ENCODE measurements at regions not wholly inside any gene's neighbourhood (a gene's known extent, or its start where the extent isn't known, plus 50 kb on each side); places are given as distances from the start of the nearest gene placed in this dataset.
"Not testable (repeated sequence)": the region's sequence is repeated elsewhere in the genome, so short reads cannot be mapped to it uniquely, and the experiment has no call there.

- DNase-seq: no peak
These were observed 448.3 kb downstream of the EFNB2 start for GRCh38 chr13:106087201-106087600.

GRCh38 chr13:106083620-106084350 lies 451.7 kb downstream of the EFNB2 start:
- DNase-seq: no peak

DNA sequence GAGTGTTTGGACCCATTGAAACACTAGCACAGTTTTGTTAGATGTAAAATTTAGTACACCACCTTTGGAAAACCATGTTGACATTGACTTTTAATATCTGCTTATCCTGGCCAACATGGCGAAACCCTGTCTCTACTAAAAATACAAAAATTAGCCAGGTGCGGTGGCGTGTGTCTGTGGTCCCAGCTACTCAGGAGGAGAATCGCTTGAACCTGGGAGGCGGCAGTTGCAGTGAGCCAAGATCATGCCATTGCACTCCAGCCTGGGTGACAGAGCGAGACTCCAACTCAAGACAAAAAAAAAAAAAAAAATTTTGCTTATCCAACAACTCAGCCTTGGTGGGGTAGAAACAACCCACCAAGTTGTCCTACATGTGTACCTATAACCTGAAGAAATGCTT lies 454.2 kb downstream of the EFNB2 start:
- DNase-seq: not testable (repeated sequence)

DNA sequence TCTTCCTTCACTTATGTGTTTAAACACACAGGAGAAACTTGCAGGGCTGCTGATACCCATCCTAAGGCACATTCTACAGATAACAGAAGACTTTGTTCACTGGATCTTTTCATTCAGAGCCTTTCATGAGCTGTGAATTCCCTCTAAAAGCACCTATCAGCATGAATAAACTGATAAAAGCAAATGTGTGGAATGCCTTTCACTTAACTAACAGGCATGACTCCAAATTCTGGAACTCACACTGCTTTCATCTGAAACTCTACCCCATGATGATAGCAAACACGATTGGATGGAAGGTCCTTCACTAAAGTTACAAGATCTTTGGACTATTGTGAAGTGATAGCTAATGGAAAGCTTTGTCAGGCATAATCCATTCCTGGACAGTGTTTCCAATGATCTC lies 457.3 kb downstream of the EFNB2 start:
- DNase-seq: no peak

- no peak for DNase-seq
These were observed 458.4 kb downstream of the EFNB2 start for GRCh38 chr13:106077017-106077416.

GRCh38 chr13:106072014-106072413 lies 463.4 kb downstream of the EFNB2 start:
- no peak for DNase-seq

DNA sequence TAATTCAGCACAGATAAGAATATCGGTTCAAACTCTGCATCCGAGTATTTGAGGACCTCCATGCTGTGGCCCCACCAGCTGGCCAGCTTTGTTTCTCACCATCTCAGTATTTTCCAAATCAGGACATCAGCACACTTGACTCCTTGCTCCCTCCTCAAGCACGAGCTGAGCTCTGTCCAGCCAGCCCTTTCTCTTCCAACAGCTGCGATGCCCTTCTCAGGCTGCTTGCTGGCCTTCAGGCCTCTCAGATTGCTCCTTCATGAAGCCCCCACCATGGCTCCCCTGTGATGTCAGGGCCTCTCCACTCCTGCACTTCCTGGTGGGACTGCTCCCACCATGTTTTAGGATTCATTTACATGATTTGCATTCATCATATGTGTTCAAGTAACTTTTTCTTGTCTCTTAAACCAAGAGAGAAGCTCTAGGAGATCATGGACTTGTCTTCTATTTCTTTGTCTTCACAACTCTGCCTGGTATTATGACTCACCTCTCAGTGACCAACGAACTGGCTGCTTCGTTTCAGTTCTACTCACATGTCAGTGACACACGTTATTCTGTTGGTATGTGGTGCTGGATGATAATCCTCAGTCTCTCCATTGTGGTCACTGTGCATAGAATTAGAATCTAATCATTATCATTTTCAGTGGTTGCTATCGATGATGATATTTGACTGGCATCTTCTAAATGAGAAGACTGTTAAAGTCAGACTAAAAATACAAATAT lies 471.7 kb downstream of the EFNB2 start:
- no peak for DNase-seq

- no peak for DNase-seq
These were observed 473.7 kb downstream of the EFNB2 start for GRCh38 chr13:106061781-106062180.

DNA sequence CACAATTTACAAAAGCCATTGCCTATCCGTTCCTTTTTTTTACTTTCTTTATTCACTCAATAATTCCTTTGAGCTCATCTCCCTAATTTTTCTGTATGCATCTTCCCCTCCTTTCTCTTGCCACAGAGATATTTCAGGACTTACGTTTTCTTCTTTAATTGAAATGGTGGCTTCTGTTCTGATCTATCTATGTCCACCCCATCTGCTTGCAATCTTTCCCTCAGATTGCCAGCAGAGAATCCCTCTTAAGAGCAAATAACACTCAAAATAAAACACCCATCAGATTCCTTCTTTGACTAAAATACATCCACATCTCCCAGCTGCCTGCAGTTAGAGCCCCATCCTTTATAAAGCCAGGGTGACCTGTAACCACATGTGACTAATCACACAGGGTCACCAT lies 478.6 kb downstream of the EFNB2 start:
- DNase-seq: no peak

DNA sequence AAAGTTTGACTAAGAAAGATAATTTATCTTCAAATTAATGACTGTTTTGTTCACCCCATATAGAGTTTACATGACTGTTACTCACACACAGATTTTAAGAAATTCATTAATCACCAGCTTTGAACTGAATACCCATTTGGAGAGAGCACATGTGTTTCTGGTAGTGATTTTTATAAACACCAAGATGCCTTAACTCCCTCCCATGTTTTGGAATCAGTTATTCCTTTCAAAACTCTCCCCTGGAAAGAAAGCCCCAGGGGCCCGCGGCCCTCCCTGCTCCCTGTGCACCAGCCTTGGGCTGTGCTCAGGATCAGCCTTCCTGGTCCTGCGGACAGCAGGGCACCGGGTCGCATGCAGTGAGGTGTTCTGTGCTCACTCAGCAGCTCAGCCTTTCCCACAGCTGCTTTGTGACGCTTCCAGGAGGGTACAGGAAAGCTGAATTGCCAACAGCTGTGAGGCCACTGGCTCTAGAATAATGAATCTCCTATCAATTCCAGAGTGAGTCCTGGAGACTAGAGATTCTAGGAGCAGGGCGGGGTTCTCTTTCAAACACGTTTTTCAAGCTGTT lies 483.2 kb downstream of the EFNB2 start:
- no peak for DNase-seq

DNA sequence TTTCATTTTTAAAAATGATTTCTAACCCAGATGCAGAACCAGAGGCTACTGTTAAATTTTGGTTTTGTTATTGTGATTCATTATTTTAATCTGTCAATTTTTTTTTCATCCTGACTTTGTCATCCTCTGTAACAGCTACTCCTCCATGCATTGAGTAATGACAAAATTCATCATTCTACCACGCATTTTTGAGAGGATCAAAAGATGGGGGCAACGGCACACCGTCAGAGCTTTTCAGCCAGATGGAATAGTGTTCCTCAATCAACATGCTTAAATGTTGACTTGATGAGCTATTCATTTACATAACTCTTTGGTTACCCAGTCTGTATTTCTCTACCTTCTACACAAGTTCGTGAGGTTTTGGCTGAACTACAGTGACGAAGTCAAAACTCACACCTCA lies 486.3 kb downstream of the EFNB2 start:
- no peak for DNase-seq

GRCh38 chr13:106048386-106048785 lies 487.1 kb downstream of the EFNB2 start:
- no peak for DNase-seq

DNA sequence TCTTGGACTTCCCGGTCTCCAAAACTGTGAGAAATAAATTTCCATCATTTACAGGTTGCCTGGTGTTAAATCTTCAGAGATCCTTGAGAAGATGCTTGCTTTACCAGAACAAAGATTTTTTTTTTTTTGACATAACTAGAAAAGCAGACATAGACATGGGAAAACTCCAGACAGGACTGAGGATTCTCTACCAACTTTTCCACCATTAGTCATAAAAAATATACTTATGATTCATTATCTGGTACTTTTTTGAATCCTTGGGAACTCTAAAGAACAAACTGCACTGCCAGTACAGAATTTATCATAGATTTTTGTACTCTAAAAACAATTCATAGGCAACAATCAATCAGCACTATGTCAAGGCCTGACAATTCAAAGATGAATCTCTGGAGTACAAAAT lies 487.6 kb downstream of the EFNB2 start:
- DNase-seq: no peak

DNA sequence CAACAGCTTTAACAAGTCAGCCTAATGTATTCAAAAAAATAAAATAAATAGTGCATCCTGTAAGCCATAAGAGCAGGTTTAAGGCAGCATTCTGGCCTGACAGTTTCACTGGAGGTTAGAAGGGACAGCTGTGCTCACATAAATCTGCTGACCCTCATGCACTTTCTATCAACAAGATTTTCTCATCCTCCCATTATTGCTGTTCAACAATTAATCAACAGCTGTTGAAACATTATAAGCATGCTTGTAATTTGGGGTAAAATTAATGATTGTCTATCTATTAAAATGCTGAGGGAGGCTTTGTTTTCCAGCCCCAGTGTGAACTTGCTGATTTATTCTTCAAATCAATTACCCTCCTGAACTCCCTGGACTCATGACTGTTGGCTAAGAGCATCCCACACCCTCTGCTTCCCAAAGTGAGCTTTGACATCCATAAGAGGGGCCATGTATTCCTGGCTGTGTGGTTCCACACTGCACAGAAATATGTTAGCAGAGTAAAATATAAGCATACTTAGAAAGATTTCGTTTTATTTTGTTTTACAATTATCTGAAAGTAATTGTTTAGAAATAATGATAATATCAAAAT lies 492.4 kb downstream of the EFNB2 start:
- no peak for DNase-seq

GRCh38 chr13:106041445-106041844 lies 494.0 kb downstream of the EFNB2 start:
- no peak for DNase-seq

GRCh38 chr13:106038752-106039151 lies 496.7 kb downstream of the EFNB2 start:
- DNase-seq: no peak

DNA sequence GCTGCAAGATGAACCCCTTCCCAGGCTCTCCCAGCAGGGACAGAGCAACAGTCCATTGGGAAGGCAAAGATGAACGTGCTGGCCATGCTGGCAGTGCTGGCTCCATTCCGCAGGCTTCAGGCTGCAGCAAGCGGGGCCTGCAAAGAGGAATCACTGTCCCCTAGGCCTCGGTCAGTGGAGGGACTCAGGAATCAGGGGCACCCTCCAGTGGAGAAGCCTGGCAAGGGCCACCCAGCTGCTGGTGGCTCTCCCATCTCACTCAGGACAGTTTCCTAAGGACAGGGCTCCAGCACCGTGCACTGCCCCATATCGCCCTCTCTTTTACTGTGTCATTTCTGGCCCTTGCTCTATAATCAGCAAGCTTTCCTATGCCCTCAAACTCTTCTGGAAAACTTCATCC lies 498.6 kb downstream of the EFNB2 start:
- DNase-seq: no peak

GRCh38 chr13:106034201-106034600 lies 501.3 kb downstream of the EFNB2 start:
- DNase-seq: no peak

GRCh38 chr13:106033659-106034058 lies 501.8 kb downstream of the EFNB2 start:
- DNase-seq: no peak

- no peak for DNase-seq
These were observed 503.0 kb downstream of the EFNB2 start for GRCh38 chr13:106032441-106032840.

DNA sequence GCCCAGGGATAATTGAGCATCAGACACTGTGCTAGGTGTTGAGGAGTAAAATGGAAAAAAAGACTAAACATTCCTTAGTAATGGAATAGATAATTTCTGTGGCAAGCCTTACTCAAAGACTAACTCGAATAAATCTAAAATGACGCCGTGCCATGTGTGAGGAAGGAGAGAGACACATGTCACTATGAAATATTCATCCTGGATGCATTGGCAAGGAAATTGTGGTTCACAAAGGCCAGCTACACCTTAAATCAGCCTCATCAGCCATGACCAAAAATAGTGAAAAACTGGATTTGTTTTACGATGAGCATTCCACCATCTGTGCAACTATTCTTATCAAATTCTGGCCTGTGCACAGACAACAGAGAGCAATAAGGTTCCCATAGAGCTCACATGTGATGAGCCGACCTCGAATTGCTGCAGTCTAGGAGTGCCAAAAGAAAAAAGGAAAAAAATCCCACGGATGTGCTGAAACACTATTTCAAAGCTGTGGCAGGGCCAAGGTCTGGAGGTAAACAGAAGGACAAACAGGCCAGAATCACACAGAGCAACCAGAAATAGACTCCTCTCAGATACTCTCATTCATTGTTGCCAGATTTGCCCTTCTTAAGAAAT lies 505.7 kb downstream of the EFNB2 start:
- no peak for DNase-seq

- no peak for DNase-seq
These were observed 506.6 kb downstream of the EFNB2 start for GRCh38 chr13:106028911-106029310.

DNA sequence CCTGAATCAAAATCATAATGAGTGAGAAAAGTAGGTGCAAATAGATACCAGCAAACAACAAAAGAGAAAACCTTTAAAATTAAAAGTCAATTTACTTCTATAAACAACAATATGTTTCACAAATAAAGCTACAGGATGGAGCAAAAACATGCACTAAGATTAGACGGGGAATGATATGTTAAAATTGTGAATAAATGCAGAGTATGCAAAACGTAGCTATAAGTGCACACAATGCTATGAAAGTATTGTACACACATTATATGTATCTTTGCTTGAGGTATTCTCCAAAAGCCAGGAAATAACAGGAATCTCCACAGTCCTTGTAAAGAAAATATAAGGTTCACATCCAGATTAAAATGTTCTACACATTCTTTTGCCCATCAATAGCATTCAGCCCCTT lies 523.9 kb downstream of the EFNB2 start:
- DNase-seq: no peak

DNA sequence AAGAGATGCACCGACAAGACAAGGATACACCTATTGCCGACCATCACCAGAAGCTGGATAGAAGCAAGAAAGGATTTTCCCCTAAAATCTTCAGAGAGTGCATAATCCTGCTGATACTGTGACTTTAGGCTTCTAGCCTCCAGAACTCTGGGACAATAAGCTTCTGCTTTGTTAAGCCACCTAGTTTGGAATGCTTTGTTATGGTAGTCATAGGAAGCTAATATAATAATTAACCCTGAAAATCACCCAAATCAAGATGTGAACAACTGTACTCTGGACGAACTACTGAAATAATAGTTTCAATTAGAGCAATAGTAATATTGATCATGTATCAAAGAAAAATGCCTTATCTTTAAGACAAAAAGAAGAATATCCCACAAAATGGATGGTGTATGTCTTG lies 524.6 kb downstream of the EFNB2 start:
- no peak for DNase-seq
